ENCODE measurements at regions not wholly inside any gene's neighbourhood (a gene's known extent, or its start where the extent isn't known, plus 50 kb on each side); places are given as distances from the start of the nearest gene placed in this dataset.

- Histone ChIP-seq H4K20me1 (replicated peaks in 1 of 2; ENCODE audit: control insufficient read depth in 1 of 2, insufficient read depth in 2 of 2, low read length in 2 of 2) (no peaks in the 10 kb centered on the region), H4K5ac (ENCODE audit: insufficient read length, low read depth, low read length) (no peak overlapping the region), H3K9me3 (ENCODE audit: insufficient read depth in 2 of 2, low read depth in 1 of 2, low read length in 1 of 2) (no peaks in the 10 kb centered on the region), H2BK5ac (ENCODE audit: low read depth, low read length) (no peak overlapping the region), H2BK20ac (ENCODE audit: low read length) (no peak overlapping the region), H3K27ac (ENCODE audit: low read depth, low read length) (no peak overlapping the region), H2AFZ (ENCODE audit: low read length) (no peak overlapping the region), H2BK12ac (ENCODE audit: low read depth, low read length) (no peak overlapping the region), H2AK5ac (ENCODE audit: low read depth, low read length) (no peak overlapping the region), H2BK120ac (replicated peaks; ENCODE audit: low read depth, low read length) (no peak overlapping the region), H3K79me2 (ENCODE audit: control insufficient read depth in 1 of 2, insufficient read depth in 2 of 2, low read length in 2 of 2) (no peaks in the 10 kb centered on the region), H4K8ac (ENCODE audit: extremely low read depth, insufficient read depth, low read length) (no peak overlapping the region), H3K18ac (ENCODE audit: extremely low read depth, low read length) (no peak overlapping the region), H3K27me3 (replicated peaks in 1 of 4; ENCODE audit: control insufficient read depth in 3 of 4, extremely low read depth in 1 of 4, insufficient read depth in 3 of 4, low read length in 3 of 4) (no peaks in the 10 kb centered on the region), H3K79me1 (ENCODE audit: low read depth, low read length) (no peaks in the 10 kb centered on the region), H3K36me3 (ENCODE audit: control insufficient read depth in 2 of 4, insufficient read depth in 4 of 4, low read length in 3 of 4) (no peaks in the 10 kb centered on the region; a peak in 1 of 8 replicates), H3K4me2 (ENCODE audit: insufficient read depth in 1 of 2, low read depth in 2 of 2, low read length in 2 of 2) (no peak overlapping the region), H3K9ac (replicated peaks in 1 of 4; ENCODE audit: extremely low read depth in 1 of 4, low read depth in 3 of 4, low read length in 3 of 4) (no peak overlapping the region), H3K4ac (replicated peaks; ENCODE audit: insufficient read length, low read depth, low read length) (no peak overlapping the region), H3K14ac (ENCODE audit: insufficient read length) (no peak overlapping the region), H3K56ac (replicated peaks; ENCODE audit: insufficient read length, low read depth, low read length) (no peak overlapping the region), H3K23me2 (ENCODE audit: low read depth, low read length) (no peaks in the 10 kb centered on the region), H3K23ac (ENCODE audit: insufficient read length) (no peak overlapping the region), H3K4me3 (ENCODE audit: extremely low read depth in 1 of 4, insufficient read depth in 2 of 4, low read depth in 3 of 4, low read length in 4 of 4) (no peak overlapping the region), H3K4me1 (replicated peaks in 1 of 4; ENCODE audit: control insufficient read depth in 3 of 4, insufficient read depth in 4 of 4, low read length in 3 of 4) (peaks cover 0 to 4% (median 0%) of the 10 kb centered on the region in 4 experiments; a peak in 2 of 7 replicates), H4K91ac (replicated peaks; ENCODE audit: insufficient read length, low read length) (no peak overlapping the region), H2BK15ac (ENCODE audit: low read length) (no peak overlapping the region)
- TF ChIP-seq POLR2AphosphoS5 (IDR thresholded peaks at IDR 0.05; ENCODE audit: low read depth, low read length) (no peak), SIX5 (IDR thresholded peaks at IDR 0.05; ENCODE audit: low read depth, low read length) (no peak), GABPA (IDR thresholded peaks at IDR 0.05; ENCODE audit: borderline replicate concordance, insufficient read depth, low read length) (no peak), ASH2L (IDR thresholded peaks at IDR 0.05; ENCODE audit: low read length) (no peak), GTF2F1 (IDR thresholded peaks at IDR 0.05; ENCODE audit: borderline replicate concordance, low read depth, low read length) (no peak)
- no peak for FAIRE-seq
- DNase-seq (ENCODE audit: low read depth in 1 of 2, low spot score in 2 of 2): no peak
- ChIA-PET POLR2A (ENCODE audit: partially characterized antibody) (no interaction called here), CTCF (ENCODE audit: partially characterized antibody) (interaction anchor here (0.5 to 1.8 kb wide), 7 partner anchors 9 to 482 kb away, joined by 3 to 6 read pairs (median 4); no protein-coding TSS in a partner anchor)
- WGBS, 2 experiments (ENCODE audit: extremely low coverage in 1 of 2, insufficient coverage in 1 of 2, insufficient read length in 1 of 2, insufficient replicate concordance in 2 of 2, low coverage in 1 of 2, low lambda C conversion rate in 2 of 2, missing lambda C conversion rate in 1 of 2): 93% methylated on average over 3 of the region's 3 CpGs; no CpG with 5 or more reads in 1 of the 2 experiments
These were observed 536.3 kb downstream of the NTRK3 start for GRCh38 chr15:87720235-87720634.
